CD4-positive, alpha-beta T cell treated with Interleukin-21 for 1 hour (primary cell): ENCODE measurements at regions not wholly inside any gene's neighbourhood (a gene's known extent, or its start where the extent isn't known, plus 50 kb on each side); places are given as distances from the start of the nearest gene placed in this dataset.
"Not testable (repeated sequence)": the region's sequence is repeated elsewhere in the genome, so short reads cannot be mapped to it uniquely, and the experiment has no call there.

Experiments
- DNase-seq: peaks from one replicate; pipeline ENCODE4 v3.0.0-alpha.2; 2020

DNA sequence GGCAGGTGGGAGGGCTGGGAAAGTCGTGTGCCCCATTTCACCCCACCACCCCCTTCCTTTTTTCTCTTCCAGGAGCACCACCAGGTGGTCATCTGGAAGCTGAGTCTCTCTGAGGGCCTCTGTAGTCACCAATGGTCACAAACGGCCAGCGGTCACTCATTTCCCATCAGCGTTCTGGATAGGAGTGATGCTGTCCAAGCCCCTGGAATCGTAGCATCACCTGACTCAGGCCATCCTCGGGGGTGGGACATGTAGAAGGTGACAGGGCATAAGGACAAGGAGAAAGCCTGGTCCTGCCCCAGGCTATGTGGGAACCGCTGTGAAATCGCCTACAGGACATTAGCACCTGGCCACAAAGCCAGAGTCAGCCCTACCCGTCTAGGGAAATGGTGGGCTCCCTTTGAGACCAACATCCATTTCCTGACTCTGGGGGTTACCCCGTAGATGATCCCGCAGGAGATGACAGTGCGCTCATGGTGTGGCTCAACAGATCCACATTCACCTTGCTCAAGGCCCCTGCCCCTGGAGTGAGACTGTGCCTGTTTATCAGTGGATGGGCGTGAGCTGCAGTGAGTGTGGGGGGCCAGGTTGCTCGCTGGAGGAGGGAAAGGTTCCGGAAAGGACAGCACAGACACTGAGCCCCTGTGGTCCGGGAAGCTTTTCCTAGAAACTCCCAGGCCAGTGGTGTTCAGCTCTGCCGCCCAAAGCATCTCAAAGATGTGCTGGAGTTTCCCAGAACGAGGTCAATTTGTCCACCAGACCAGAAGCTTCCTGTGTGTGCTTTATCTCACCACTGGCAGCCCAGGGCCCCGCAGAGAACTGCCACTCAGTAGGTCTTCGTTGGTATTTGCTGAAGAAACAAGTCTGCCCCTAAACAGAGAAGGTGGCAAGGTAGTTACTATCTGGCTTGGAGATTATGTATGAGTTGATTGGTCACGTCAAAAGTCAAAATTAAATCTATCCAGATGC, 61.1 kb upstream of the UNC5A start:
- no peak for DNase-seq

DNA sequence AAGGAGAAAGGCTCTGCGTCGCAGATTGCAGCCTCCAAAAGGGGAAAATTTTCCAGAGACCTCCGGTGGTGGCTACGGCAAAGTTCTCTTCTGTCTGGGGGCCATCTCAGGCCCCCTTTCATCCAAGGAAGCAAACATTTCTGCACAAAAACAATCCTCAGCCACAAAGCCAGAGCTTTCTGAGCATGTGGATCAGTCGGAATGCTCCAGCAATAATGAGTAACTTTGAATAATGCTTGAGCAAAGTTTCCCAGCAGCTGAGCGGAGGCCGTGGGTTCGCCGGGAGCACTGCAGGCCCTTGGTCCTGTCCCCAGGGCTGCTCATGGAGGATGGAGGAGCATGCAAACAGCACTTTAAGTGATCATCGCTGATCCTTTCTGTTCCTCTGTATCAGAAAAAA, 60.2 kb upstream of the UNC5A start:
- DNase-seq = no peak

DNA sequence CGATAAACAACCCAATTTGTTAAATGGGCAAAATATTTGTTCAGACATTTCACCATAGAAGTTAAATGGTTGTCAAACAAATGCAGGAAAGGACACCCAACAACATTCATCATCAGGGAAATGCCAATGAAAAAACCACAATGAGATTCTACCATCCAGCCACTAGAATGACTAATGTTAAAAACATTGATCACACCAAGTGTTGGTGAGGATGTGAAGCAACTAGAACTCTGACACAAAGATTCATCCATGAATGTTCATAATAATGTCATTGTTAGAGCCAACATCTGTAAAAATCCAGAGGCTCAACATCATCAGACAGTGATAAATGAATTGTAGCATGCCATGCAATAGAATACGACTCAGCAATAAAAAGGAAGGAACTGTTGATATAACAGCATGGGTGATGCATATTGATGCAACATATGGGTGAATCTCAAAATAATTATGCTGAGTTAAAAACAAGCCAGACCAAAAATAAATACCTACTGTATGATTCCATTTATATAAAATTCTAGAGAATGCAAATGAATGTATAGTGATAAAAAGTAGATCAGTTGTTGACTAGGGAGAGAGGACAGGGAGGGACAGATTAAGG, 55.9 kb upstream of the UNC5A start:
- no peak for DNase-seq

DNA sequence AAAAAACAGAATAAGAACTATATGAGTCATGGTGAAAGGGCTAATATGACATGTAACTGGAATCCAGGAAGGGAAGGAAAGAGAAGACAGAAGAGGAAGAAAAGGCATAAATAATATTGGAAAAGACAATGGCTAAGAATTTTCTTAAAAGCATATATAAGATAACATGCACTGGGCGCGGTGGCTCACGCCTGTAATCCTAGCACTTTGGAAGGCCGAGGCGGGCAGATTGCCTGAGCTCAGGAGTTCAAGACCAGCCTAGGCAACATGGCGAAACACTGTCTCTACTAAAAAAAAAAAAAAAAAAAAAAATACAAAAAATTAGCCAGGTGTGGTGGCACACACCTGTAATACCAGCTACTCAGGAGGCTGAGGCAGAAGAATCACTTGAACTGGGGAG, 54.8 kb upstream of the UNC5A start:
- not testable (repeated sequence) for DNase-seq

DNA sequence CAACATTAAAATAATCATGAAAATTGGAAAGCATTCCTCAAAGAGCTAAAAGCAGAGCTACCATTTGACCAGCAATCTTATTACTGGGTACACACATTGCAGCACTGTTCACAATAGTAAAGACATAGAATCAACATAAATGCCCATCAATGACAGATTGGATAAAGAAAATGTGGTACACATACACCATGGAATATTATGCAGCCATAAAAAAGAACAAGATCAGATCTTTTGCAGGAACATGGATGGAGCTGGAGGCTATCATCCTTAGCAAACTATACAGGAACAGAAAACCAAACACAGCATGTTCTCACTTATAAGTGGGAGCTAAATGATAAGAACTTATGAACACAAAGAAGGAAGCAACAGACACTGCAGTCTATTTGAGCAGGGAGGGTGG, 52.8 kb upstream of the UNC5A start:
- DNase-seq = not testable (repeated sequence)
